ENCODE measurements at regions not wholly inside any gene's neighbourhood (a gene's known extent, or its start where the extent isn't known, plus 50 kb on each side); places are given as distances from the start of the nearest gene placed in this dataset.
"Not testable (repeated sequence)": the region's sequence is repeated elsewhere in the genome, so short reads cannot be mapped to it uniquely, and the experiment has no call there.

DNA sequence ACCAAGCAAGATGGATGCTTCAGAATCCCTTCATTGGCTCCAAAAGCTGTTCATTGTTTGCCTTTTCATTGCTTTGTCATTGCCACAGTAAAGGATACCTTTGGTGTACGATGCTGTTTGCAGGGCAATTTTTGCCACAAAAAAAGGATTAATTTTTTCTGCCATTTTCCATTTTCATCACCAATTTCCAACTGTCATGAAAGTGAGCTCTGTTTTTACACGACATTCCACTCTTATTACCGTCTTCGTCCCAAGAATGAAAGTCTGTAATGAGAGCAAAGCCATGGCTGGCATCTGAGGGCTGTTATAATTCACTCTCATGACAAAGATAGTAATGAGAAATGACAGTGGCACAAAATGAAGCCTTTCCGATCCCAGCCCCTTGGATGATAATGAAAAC lies 272.7 kb upstream of the DCN start:
- POLR2A ChIA-PET, result no interaction called here

DNA sequence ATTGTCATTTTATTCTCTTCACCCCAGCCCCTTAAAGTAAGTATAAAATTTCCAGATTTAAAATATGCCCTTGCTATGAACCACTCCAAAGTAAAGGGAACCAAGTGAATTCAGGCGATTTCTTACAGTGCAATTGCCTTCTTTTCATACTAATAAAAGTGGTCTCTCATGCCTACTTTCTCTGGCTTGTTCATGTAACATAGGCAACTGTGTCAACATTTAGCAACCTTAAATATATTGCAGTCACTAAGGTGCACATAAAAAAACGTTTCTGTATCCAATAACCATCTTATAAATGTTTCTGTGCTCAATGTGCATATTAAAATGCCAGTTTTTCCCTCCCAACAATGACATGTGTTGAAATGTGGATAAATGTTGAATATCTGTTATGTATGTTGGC lies 271.6 kb upstream of the DCN start:
- DNase-seq (no peak), ATAC-seq (ENCODE audit: low read depth) (no peak)
- Histone ChIP-seq H3K9me3 (ENCODE audit: control extremely low read depth in 1 of 3, control insufficient read depth in 2 of 3, insufficient read depth in 1 of 3, low read length in 2 of 3) (peaks cover 0 to 5% (median 3%) of the 10 kb centered on the region in 3 donors), H3K4me2 (replicated peaks; ENCODE audit: low read depth, low read length, poor library complexity, severe bottlenecking) (no peak overlapping the region), H3K9ac (ENCODE audit: low read length) (no peak overlapping the region), H2AFZ (ENCODE audit: insufficient read depth, low read depth, low read length, poor library complexity, severe bottlenecking) (no peak overlapping the region), H4K20me1 (ENCODE audit: control insufficient read depth, insufficient read depth, low read length, poor library complexity, severe bottlenecking) (no peaks in the 10 kb centered on the region), H3K36me3 (replicated peaks in 1 of 2; ENCODE audit: control extremely low read depth in 1 of 2, control insufficient read depth in 1 of 2, extremely low read depth in 1 of 2, insufficient read depth in 2 of 2, low read length in 1 of 2) (no peaks in the 10 kb centered on the region), H3K79me2 (ENCODE audit: control insufficient read depth, insufficient read depth, low read length) (no peaks in the 10 kb centered on the region), H3K4me1 (ENCODE audit: control insufficient read depth in 2 of 2, insufficient read depth in 2 of 2, low read length in 2 of 2) (no peaks in the 10 kb centered on the region), H3K4me3 (ENCODE audit: control extremely low read depth in 1 of 5, extremely low read depth in 1 of 5, insufficient read depth in 1 of 5, low read depth in 2 of 5, low read length in 4 of 5) (no peak overlapping the region), H3K27me3 (replicated peaks in 1 of 4; ENCODE audit: control extremely low read depth in 1 of 4, control insufficient read depth in 3 of 4, insufficient read depth in 4 of 4, low read length in 3 of 4) (peaks cover 0 to 3% (median 0%) of the 10 kb centered on the region in 4 experiments), H3K27ac (ENCODE audit: low read length in 2 of 2) (no peak overlapping the region)
- 88% methylated on average over 1 of the region's 2 CpGs for WGBS (ENCODE audit: insufficient coverage)
- no peak for TF ChIP-seq EZH2 (IDR thresholded peaks at IDR 0.05; ENCODE audit: borderline replicate concordance, insufficient read depth, low read depth, low read length, poor library complexity, severe bottlenecking)
- TF ChIP-seq, protein P1, sequence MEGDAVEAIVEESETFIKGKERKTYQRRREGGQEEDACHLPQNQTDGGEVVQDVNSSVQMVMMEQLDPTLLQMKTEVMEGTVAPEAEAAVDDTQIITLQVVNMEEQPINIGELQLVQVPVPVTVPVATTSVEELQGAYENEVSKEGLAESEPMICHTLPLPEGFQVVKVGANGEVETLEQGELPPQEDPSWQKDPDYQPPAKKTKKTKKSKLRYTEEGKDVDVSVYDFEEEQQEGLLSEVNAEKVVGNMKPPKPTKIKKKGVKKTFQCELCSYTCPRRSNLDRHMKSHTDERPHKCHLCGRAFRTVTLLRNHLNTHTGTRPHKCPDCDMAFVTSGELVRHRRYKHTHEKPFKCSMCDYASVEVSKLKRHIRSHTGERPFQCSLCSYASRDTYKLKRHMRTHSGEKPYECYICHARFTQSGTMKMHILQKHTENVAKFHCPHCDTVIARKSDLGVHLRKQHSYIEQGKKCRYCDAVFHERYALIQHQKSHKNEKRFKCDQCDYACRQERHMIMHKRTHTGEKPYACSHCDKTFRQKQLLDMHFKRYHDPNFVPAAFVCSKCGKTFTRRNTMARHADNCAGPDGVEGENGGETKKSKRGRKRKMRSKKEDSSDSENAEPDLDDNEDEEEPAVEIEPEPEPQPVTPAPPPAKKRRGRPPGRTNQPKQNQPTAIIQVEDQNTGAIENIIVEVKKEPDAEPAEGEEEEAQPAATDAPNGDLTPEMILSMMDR (IDR thresholded peaks at IDR 0.05), result no peak
- Mint-ChIP-seq H3K4me1 (no peaks in the 10 kb centered on the region), H3K4me3 (no peak overlapping the region), H3K27me3 (peaks cover 14% of the 10 kb centered on the region), H3K27ac (no peak overlapping the region), H3K9me3 (ENCODE audit: insufficient read depth) (peaks cover 4% of the 10 kb centered on the region)
- intact Hi-C loops (cut with micrococcal nuclease), result no loop called here
- POLR2A ChIA-PET, result no interaction called here
- CTCF ChIA-PET, result no interaction called here

More for the DNA sequence above, 272.7 kb upstream of the DCN start:
- Mint-ChIP-seq H3K4me1 (no peaks in the 10 kb centered on the region), H3K27ac (no peak overlapping the region), H3K4me3 (no peak overlapping the region), H3K27me3 (peaks cover 14% of the 10 kb centered on the region), H3K9me3 (ENCODE audit: insufficient read depth) (no peaks in the 10 kb centered on the region)
- peaks cover 0 to 3% (median 0%) of the 10 kb centered on the region in 4 experiments for H3K27me3 ChIP-seq (replicated peaks in 1 of 4; ENCODE audit: control extremely low read depth in 1 of 4, control insufficient read depth in 3 of 4, insufficient read depth in 4 of 4, low read length in 3 of 4)
- intact Hi-C loops (cut with micrococcal nuclease), result no loop called here
- no peaks in the 10 kb centered on the region for H3K79me2 ChIP-seq (ENCODE audit: control insufficient read depth, insufficient read depth, low read length)
- ATAC-seq (ENCODE audit: low read depth) (no peak), DNase-seq (no peak)
- TF ChIP-seq EZH2 (IDR thresholded peaks at IDR 0.05; ENCODE audit: borderline replicate concordance, insufficient read depth, low read depth, low read length, poor library complexity, severe bottlenecking), result no peak
- TF ChIP-seq, protein P1 (IDR thresholded peaks at IDR 0.05), result no peak
- no peak overlapping the region for H3K27ac ChIP-seq (ENCODE audit: low read length in 2 of 2)
- no peaks in the 10 kb centered on the region for H3K4me1 ChIP-seq (ENCODE audit: control insufficient read depth in 2 of 2, insufficient read depth in 2 of 2, low read length in 2 of 2)
- H3K36me3 ChIP-seq (replicated peaks in 1 of 2; ENCODE audit: control extremely low read depth in 1 of 2, control insufficient read depth in 1 of 2, extremely low read depth in 1 of 2, insufficient read depth in 2 of 2, low read length in 1 of 2), result no peaks in the 10 kb centered on the region
- no peak overlapping the region for H3K9ac ChIP-seq (ENCODE audit: low read length)
- 94% methylated on average over 2 of the region's 5 CpGs for whole genome bisulfite sequencing (ENCODE audit: insufficient coverage)
- no peaks in the 10 kb centered on the region for H4K20me1 ChIP-seq (ENCODE audit: control insufficient read depth, insufficient read depth, low read length, poor library complexity, severe bottlenecking)
- peaks cover 0 to 5% (median 3%) of the 10 kb centered on the region in 3 donors for H3K9me3 ChIP-seq (ENCODE audit: control extremely low read depth in 1 of 3, control insufficient read depth in 2 of 3, insufficient read depth in 1 of 3, low read length in 2 of 3)
- CTCF ChIA-PET, result no interaction called here
- H2AFZ ChIP-seq (ENCODE audit: insufficient read depth, low read depth, low read length, poor library complexity, severe bottlenecking), result no peak overlapping the region
- no peak overlapping the region for H3K4me2 ChIP-seq (replicated peaks; ENCODE audit: low read depth, low read length, poor library complexity, severe bottlenecking)
- H3K4me3 ChIP-seq (ENCODE audit: control extremely low read depth in 1 of 5, extremely low read depth in 1 of 5, insufficient read depth in 1 of 5, low read depth in 2 of 5, low read length in 4 of 5), result no peak overlapping the region

DNA sequence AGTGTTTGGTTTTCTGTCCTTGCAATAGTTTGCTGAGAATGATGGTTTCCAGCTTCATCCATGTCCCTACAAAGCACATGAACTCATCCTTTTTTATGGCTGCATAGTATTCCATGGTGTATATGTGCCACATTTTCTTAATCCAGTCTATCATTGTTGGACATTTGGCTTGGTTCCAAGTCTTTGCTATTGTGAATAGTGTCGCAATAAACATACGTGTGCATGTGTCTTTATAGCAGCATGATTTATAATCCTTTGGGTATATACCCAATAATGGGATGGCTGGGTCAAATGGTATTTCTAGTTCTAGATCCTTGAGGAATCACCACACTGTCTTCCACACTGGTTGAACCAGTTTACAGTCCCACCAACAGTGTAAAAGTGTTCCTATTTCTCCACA lies 269.8 kb upstream of the DCN start:
- H4K20me1 ChIP-seq (ENCODE audit: control insufficient read depth, insufficient read depth, low read length, poor library complexity, severe bottlenecking); DNase-seq; H3K79me2 ChIP-seq (ENCODE audit: control insufficient read depth, insufficient read depth, low read length); H3K9ac ChIP-seq (ENCODE audit: low read length); H3K27ac ChIP-seq (ENCODE audit: low read length in 2 of 2); H3K27me3 ChIP-seq (replicated peaks in 1 of 4; ENCODE audit: control extremely low read depth in 1 of 4, control insufficient read depth in 3 of 4, insufficient read depth in 4 of 4, low read length in 3 of 4); H3K36me3 ChIP-seq (replicated peaks in 1 of 2; ENCODE audit: control extremely low read depth in 1 of 2, control insufficient read depth in 1 of 2, extremely low read depth in 1 of 2, insufficient read depth in 2 of 2, low read length in 1 of 2); H3K9me3 Mint-ChIP-seq (ENCODE audit: insufficient read depth); H3K27me3 Mint-ChIP-seq; H3K4me1 ChIP-seq (ENCODE audit: control insufficient read depth in 2 of 2, insufficient read depth in 2 of 2, low read length in 2 of 2); H3K4me3 ChIP-seq (ENCODE audit: control extremely low read depth in 1 of 5, extremely low read depth in 1 of 5, insufficient read depth in 1 of 5, low read depth in 2 of 5, low read length in 4 of 5); POLR2A ChIA-PET; ATAC-seq (ENCODE audit: low read depth); intact Hi-C loops (cut with micrococcal nuclease); H3K4me2 ChIP-seq (replicated peaks; ENCODE audit: low read depth, low read length, poor library complexity, severe bottlenecking); H3K4me3 Mint-ChIP-seq; H3K9me3 ChIP-seq (ENCODE audit: control extremely low read depth in 1 of 3, control insufficient read depth in 2 of 3, insufficient read depth in 1 of 3, low read length in 2 of 3); H3K4me1 Mint-ChIP-seq; CTCF ChIA-PET; H2AFZ ChIP-seq (ENCODE audit: insufficient read depth, low read depth, low read length, poor library complexity, severe bottlenecking); H3K27ac Mint-ChIP-seq: not testable (repeated sequence)
- no CpG with 5 or more reads among the region's 2 CpGs for WGBS (ENCODE audit: insufficient coverage)
